Tibial artery (tissue), 4 donors: ENCODE measurements at regions not wholly inside any gene's neighbourhood (a gene's known extent, or its start where the extent isn't known, plus 50 kb on each side); places are given as distances from the start of the nearest gene placed in this dataset.

Source experiments
- DNase-seq, 2 donors: peaks; one replicate each; pipeline ENCODE4 v3.0.0-alpha.2; 2019
- H3K27ac ChIP-seq, 2 donors: fragments of 200-600 bp; sonication (generic) in 1 of 2; 1 replicate in 1 of 2; 2 replicates in 1 of 2; pipeline ENCODE4 v1.5.1; 2018 to 2019; ENCODE audit warnings: mild to moderate bottlenecking in 1 of 2
- H3K27me3 ChIP-seq, 2 donors: fragments of 200-600 bp; sonication (generic) in 1 of 2; one replicate each; pipeline versions ENCODE4 v1.5.1 to v1.6.0; 2016 to 2019
- H3K36me3 ChIP-seq, 3 donors: fragments of 200-600 bp; sonication (generic) in 2 of 3; one replicate each; pipeline ENCODE4 v1.5.1; 2016 to 2019; ENCODE audit warnings: mild to moderate bottlenecking in 2 of 3
- H3K4me1 ChIP-seq, 4 donors: fragments of 200-600 bp; sonication (generic) in 2 of 4; 1 replicate in 3 of 4; 2 replicates in 1 of 4; pipeline ENCODE4 v1.5.1; 2016 to 2019
- H3K4me3 ChIP-seq, 2 donors: fragments of 200-600 bp; sonication (generic) in 1 of 2; 1 replicate in 1 of 2; 2 replicates in 1 of 2; pipeline ENCODE4 v1.5.1; 2018 to 2019; ENCODE audit warnings: mild to moderate bottlenecking in 2 of 2
- H3K9me3 ChIP-seq, 3 donors: fragments of 200-600 bp; sonication (generic) in 1 of 3; one replicate each; pipeline ENCODE4 v1.5.1; 2016 to 2019
- intact Hi-C: fragments of 100-400 bp; cut with DNase I; formaldehyde crosslinking; loops from one replicate; pipeline ENCODE4 v1.15.0; 2023; ENCODE audit warnings: low total_unique reads
- TF ChIP-seq, protein P1 (sequence below), 2 experiments: fragments of 200-600 bp in 1 of 2; fragments of 450-650 bp in 1 of 2; IDR thresholded peaks; one replicate each; pipeline ENCODE4 v1.5.1; 2017 to 2019; ENCODE audit warnings: antibody characterized with exemption in 2 of 2, mild to moderate bottlenecking in 1 of 2, moderate library complexity in 1 of 2

DNA sequence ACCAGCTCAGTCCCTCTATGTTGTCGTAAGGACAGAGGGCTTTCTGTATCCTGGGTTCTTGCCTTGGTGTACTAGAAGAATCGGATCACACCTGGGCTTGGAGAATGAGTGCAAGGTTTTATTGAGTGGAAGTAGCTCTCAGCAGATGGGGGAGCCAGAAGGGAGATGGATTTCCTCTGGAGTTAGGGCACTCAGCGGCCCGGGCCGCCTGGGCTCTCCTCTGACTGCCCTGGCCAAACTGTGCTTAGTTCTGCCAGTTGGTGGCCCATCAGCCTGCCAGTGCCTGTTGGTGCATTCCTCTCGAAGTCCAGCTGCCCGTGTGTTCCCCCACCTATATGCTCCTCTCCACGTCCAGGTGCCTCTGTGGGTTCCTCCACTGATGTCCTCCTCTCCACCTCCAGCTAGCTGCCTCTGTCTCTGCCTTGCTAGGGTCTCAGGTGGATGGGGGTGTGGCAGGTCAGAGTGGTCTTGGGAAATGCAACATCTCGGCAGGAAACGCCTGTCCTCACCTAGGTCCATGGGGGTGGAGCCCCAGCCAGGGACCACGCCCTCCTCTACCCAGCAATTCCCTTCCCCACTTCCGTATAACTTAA is 148.6 kb downstream of the PPP1R3A start:
- Histone ChIP-seq H3K9me3 (no peaks in the 10 kb centered on the region), H3K36me3 (no peaks in the 10 kb centered on the region), H3K27me3 (no peaks in the 10 kb centered on the region), H3K27ac (no peak overlapping the region), H3K4me1 (peaks cover 0 to 4% (median 0%) of the 10 kb centered on the region in 4 donors), H3K4me3 (no peak overlapping the region)
- intact Hi-C loops: no loop called here
- DNase-seq: no peak
- TF ChIP-seq, protein P1, sequence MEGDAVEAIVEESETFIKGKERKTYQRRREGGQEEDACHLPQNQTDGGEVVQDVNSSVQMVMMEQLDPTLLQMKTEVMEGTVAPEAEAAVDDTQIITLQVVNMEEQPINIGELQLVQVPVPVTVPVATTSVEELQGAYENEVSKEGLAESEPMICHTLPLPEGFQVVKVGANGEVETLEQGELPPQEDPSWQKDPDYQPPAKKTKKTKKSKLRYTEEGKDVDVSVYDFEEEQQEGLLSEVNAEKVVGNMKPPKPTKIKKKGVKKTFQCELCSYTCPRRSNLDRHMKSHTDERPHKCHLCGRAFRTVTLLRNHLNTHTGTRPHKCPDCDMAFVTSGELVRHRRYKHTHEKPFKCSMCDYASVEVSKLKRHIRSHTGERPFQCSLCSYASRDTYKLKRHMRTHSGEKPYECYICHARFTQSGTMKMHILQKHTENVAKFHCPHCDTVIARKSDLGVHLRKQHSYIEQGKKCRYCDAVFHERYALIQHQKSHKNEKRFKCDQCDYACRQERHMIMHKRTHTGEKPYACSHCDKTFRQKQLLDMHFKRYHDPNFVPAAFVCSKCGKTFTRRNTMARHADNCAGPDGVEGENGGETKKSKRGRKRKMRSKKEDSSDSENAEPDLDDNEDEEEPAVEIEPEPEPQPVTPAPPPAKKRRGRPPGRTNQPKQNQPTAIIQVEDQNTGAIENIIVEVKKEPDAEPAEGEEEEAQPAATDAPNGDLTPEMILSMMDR (IDR thresholded peaks at IDR 0.05): no peak

DNA sequence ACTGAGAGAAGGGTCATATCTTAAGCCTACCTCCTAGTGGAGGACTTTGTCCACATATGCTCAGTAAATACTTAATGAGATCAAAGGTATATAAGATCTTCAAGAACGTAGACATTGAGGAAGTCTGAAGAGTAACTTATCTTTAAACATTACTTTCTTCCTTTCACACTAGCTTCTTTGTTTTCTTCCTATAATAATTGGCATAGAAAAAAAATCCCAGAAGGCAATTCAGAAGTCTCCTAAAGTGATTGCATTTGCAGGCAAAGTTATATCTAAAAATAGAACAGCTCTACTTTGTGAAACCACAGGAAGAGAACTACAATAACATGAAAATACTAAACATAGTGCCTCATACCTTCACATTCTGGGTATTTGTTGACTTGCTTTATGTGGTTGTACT is 150.4 kb downstream of the PPP1R3A start:
- Histone ChIP-seq H3K27ac (no peak overlapping the region), H3K4me1 (no peaks in the 10 kb centered on the region), H3K36me3 (no peaks in the 10 kb centered on the region), H3K4me3 (no peak overlapping the region), H3K9me3 (no peaks in the 10 kb centered on the region), H3K27me3 (no peaks in the 10 kb centered on the region)
- DNase-seq: no peak
- TF ChIP-seq, protein P1 (IDR thresholded peaks at IDR 0.05): no peak
- intact Hi-C loops: no loop called here

DNA sequence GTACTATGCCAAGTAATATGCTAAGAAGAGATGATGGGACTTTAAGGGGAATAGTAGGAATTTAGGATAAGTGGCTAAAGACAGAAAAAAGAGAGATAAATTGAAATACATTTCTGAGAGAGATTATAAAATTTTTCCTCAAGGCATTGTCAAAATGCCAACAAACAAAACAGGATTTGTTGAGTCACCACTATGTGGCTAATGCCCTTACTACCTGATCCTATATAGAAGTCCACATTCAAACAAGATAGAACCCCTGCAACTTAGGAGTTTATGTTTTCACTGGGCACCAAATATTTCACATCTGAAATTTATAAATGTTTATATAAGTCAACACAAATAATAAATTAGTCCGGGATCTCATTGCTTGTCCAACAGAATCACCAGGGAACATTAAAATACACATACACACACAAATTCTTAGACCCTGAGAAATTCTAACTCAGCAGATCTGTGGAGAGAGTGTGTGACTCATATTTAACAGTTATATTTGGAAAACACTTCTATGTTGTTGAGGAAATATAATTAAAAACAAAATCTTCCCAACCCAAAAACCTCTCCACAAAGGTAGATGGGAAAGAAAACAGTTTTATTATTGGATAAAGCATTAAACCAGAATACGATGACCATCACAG is 154.3 kb downstream of the PPP1R3A start:
- no peaks in the 10 kb centered on the region for H3K27me3 ChIP-seq
- DNase-seq: no peak
- no peaks in the 10 kb centered on the region for H3K9me3 ChIP-seq
- H3K4me1 ChIP-seq: no peaks in the 10 kb centered on the region
- H3K4me3 ChIP-seq: no peak overlapping the region
- TF ChIP-seq, protein P1 (IDR thresholded peaks at IDR 0.05): no peak
- no peak overlapping the region for H3K27ac ChIP-seq
- intact Hi-C loops: no loop called here
- H3K36me3 ChIP-seq: no peaks in the 10 kb centered on the region

DNA sequence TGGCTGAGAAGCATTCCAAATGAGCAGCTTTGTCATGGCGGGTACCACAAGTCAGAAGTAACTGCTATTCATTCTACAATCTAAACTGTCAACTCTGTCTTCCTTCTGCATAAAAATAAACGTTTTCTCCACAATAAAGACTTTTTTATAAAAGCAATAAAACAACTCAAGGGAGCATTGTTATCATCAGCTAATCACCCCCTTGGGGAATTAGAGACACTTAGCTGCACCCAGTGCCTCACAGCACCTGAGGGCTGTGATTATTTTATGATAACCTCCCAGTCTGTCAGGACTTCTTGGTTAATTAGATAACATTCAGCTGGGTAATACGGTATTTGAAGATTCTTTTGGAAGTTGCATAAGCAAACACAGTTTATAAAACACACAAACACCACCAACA is 155.6 kb downstream of the PPP1R3A start:
- intact Hi-C loops: no loop called here
- no peak overlapping the region for H3K27ac ChIP-seq
- H3K4me3 ChIP-seq: no peak overlapping the region
- H3K27me3 ChIP-seq: no peaks in the 10 kb centered on the region
- H3K4me1 ChIP-seq: no peaks in the 10 kb centered on the region
- DNase-seq: no peak
- TF ChIP-seq, protein P1 (IDR thresholded peaks at IDR 0.05): no peak
- no peaks in the 10 kb centered on the region for H3K9me3 ChIP-seq
- no peaks in the 10 kb centered on the region for H3K36me3 ChIP-seq

DNA sequence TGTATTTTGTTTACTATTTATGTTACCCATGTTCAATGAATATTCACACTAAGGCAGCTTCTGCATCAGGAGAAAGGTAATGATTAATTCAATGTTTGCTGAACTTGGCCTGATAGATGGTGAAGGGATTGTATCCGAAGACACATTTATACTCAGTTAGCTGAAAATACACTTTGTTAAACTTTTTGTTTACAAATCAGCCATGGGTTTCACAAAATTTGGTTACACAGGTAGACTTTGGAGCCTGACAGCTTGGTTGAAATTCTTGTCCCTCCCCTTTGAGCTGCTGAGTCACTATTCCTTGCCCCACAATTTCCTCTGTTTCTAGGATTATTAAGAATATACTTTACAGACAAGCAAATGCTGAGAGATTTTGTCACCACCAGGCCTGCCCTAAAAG is 162.6 kb downstream of the PPP1R3A start:
- Histone ChIP-seq H3K36me3 (no peaks in the 10 kb centered on the region), H3K27me3 (no peaks in the 10 kb centered on the region), H3K4me3 (no peak overlapping the region), H3K9me3 (no peaks in the 10 kb centered on the region), H3K4me1 (no peaks in the 10 kb centered on the region), H3K27ac (no peak overlapping the region)
- intact Hi-C loops: no loop called here
- DNase-seq: no peak
- TF ChIP-seq, protein P1 (IDR thresholded peaks at IDR 0.05): no peak
